Endothelial cell of umbilical vein (primary cell): ENCODE measurements at regions not wholly inside any gene's neighbourhood (a gene's known extent, or its start where the extent isn't known, plus 50 kb on each side); places are given as distances from the start of the nearest gene placed in this dataset.

Experiments used
- BruUV-seq: library from RNA; stranded (reverse); fragments of 400-500 nt; replicated peaks from 2 replicates; lab custom pipeline; 2021; lab: Mats Ljungman, UMichigan
- CTCF ChIA-PET: fragments of 300-600, 350-600 bp; sonication (Branson Sonifier 250); formaldehyde crosslinking; loops from one replicate; lab custom pipeline; 2021; ENCODE audit warnings: antibody characterized with exemption, inconsistent platforms; lab: Charles Lee
- POLR2A ChIA-PET: fragments of 300-600, 350-600 bp; sonication (Branson Sonifier 250); formaldehyde crosslinking; loops from one replicate; lab custom pipeline; 2021; ENCODE audit warnings: antibody characterized with exemption, inconsistent platforms; lab: Charles Lee
- DNase-seq: peaks from one replicate; pipeline ENCODE4 v3.0.0-alpha.2; 2011; ENCODE audit warnings: low read depth, low spot score
- FAIRE-seq: peaks from 2 replicates; lab custom pipeline; 2011; peaks lifted over from hg19 to GRCh38; lab: Jason Lieb, UNC
- H2AFZ ChIP-seq: 2 replicates; pipeline ENCODE4 v1.6.0; 2012; ENCODE audit warnings: low read depth, low read length, control low read depth, inconsistent platforms
- H3K27ac ChIP-seq: 2 replicates; pipeline ENCODE4 v1.5.1; 2011; ENCODE audit warnings: low read depth, mild to moderate bottlenecking, control low read depth, low read length, moderate library complexity; ENCODE audit not compliant: insufficient read depth
- H3K27me3 ChIP-seq, 2 experiments: 2 replicates each; pipeline versions ENCODE4 v1.6.0 to v1.6.1; 2011; ENCODE audit warnings: low read length in 2 of 2, mixed read lengths in 1 of 2; ENCODE audit not compliant: control insufficient read depth in 2 of 2, insufficient read depth in 2 of 2
- H3K36me3 ChIP-seq, 2 experiments: 2 replicates in 1 of 2; 3 replicates in 1 of 2; pipeline ENCODE4 v1.5.1; 2011; ENCODE audit warnings: low read length in 2 of 2, mild to moderate bottlenecking in 1 of 2, moderate library complexity in 1 of 2; ENCODE audit not compliant: control insufficient read depth in 2 of 2, insufficient read depth in 2 of 2; ENCODE audit errors: extremely low read depth in 1 of 2
- H3K4me1 ChIP-seq: 3 replicates; pipeline ENCODE4 v1.5.1; 2011; ENCODE audit warnings: mild to moderate bottlenecking, low read length; ENCODE audit not compliant: control insufficient read depth, insufficient read depth; ENCODE audit errors: extremely low read depth
- H3K4me2 ChIP-seq: 2 replicates; pipeline ENCODE4 v1.6.1; 2011; ENCODE audit warnings: low read length, control low read depth, mixed read lengths; ENCODE audit not compliant: insufficient read depth
- H3K4me3 ChIP-seq, 3 experiments: fragments of 200-600 bp in 1 of 3; sonication (generic), shearing (Covaris generic) in 1 of 3; replicated peaks in 1 of 3; 2 replicates each; pipeline ENCODE4 v1.5.1; 2011 to 2016; ENCODE audit warnings: control low read depth in 3 of 3, low read length in 3 of 3, mild to moderate bottlenecking in 2 of 3, inconsistent platforms in 1 of 3, low read depth in 1 of 3, moderate library complexity in 1 of 3; ENCODE audit not compliant: insufficient read depth in 1 of 3
- H3K79me2 ChIP-seq: 2 replicates; pipeline ENCODE4 v1.6.0; 2012; ENCODE audit warnings: low read length, inconsistent platforms; ENCODE audit not compliant: control insufficient read depth, insufficient read depth
- H3K9ac ChIP-seq: replicated peaks from 2 replicates; pipeline ENCODE3; 2011; ENCODE audit warnings: low read length, control low read depth; ENCODE audit not compliant: insufficient read depth; ENCODE audit errors: extremely low read depth
- H3K9me1 ChIP-seq: replicated peaks from 3 replicates; pipeline ENCODE4 v1.6.0; 2011; ENCODE audit warnings: mild to moderate bottlenecking, low read length; ENCODE audit not compliant: control insufficient read depth, insufficient read depth; ENCODE audit errors: extremely low read depth
- H3K9me3 ChIP-seq: replicated peaks from 2 replicates; pipeline ENCODE4 v1.5.1; 2012; ENCODE audit warnings: low read length, inconsistent platforms; ENCODE audit not compliant: control insufficient read depth, insufficient read depth
- H4K20me1 ChIP-seq: replicated peaks from 2 replicates; pipeline ENCODE3; 2011; ENCODE audit warnings: mild to moderate bottlenecking, low read length; ENCODE audit not compliant: control insufficient read depth, insufficient read depth; ENCODE audit errors: extremely low read depth
- CTCF ChIP-seq, 2 donors: IDR thresholded peaks; 1 replicate in 1 of 2; 2 replicates in 1 of 2; pipeline ENCODE4 v1.5.1; 2011; ENCODE audit warnings: low read length in 2 of 2, mild to moderate bottlenecking in 2 of 2, moderate library complexity in 2 of 2, control low read depth in 1 of 2, inconsistent platforms in 1 of 2, low read depth in 1 of 2; ENCODE audit not compliant: insufficient read depth in 1 of 2; ENCODE audit errors: extremely low read depth in 1 of 2
- EZH2 ChIP-seq: IDR thresholded peaks from 2 replicates; pipeline ENCODE4 v1.6.1; 2012; ENCODE audit warnings: borderline replicate concordance, low read depth, mild to moderate bottlenecking, moderate library complexity, low read length, inconsistent platforms; ENCODE audit not compliant: severe bottlenecking
- FOS ChIP-seq: IDR thresholded peaks from 2 replicates; pipeline ENCODE4 v1.6.1; 2011; ENCODE audit warnings: mild to moderate bottlenecking, low read length, moderate library complexity, borderline replicate concordance; ENCODE audit not compliant: insufficient read depth
- GATA2 ChIP-seq: IDR thresholded peaks from 2 replicates; pipeline ENCODE4 v1.7.0; 2011; ENCODE audit warnings: low read depth, mild to moderate bottlenecking, moderate library complexity, mixed read lengths, low read length; ENCODE audit not compliant: insufficient read length, insufficient read depth
- JUN ChIP-seq: IDR thresholded peaks from 2 replicates; pipeline ENCODE4 v1.6.1; 2011; ENCODE audit warnings: borderline replicate concordance, low read depth; ENCODE audit not compliant: insufficient read length, insufficient read depth
- MAX ChIP-seq: IDR thresholded peaks from 2 replicates; pipeline ENCODE4 v1.6.1; 2011; ENCODE audit not compliant: insufficient read depth, insufficient read length
- MYC ChIP-seq: IDR thresholded peaks from one replicate; pipeline ENCODE4 v1.6.1; 2011; ENCODE audit warnings: mild to moderate bottlenecking, low read depth, low read length
- POLR2A ChIP-seq: IDR thresholded peaks from 2 replicates; pipeline ENCODE4 v1.6.1; 2012; ENCODE audit warnings: low read depth, mild to moderate bottlenecking, control low read depth, low read length
- POLR2AphosphoS5 ChIP-seq: IDR thresholded peaks from 2 replicates; pipeline ENCODE4 v1.6.1; 2012; ENCODE audit warnings: low read depth, mild to moderate bottlenecking, control low read depth, low read length, moderate library complexity; ENCODE audit not compliant: insufficient read depth
- dilution Hi-C: fragments of 300-500 bp; cut with MboI; formaldehyde crosslinking; loops from one replicate; pipeline ENCODE4 v1.15.0; 2019; ENCODE audit warnings: low sequenced_read_pairs; ENCODE audit not compliant: extremely low pct_ligation_motif_present
- intact Hi-C: fragments of 100-400 bp; cut with micrococcal nuclease; formaldehyde crosslinking; loops from one replicate; pipeline ENCODE4 v1.10.0; 2022

- Histone ChIP-seq H3K4me2 (no peak overlapping the region), H3K9me3 (no peaks in the 10 kb centered on the region), H3K79me2 (no peaks in the 10 kb centered on the region), H3K4me1 (no peaks in the 10 kb centered on the region), H3K9me1 (no peaks in the 10 kb centered on the region), H3K36me3 (no peaks in the 10 kb centered on the region), H3K4me3 (no peak overlapping the region), H3K9ac (no peak overlapping the region), H3K27ac (no peak overlapping the region), H4K20me1 (no peaks in the 10 kb centered on the region), H3K27me3 (peaks cover 0 to 1% of the 10 kb centered on the region in 2 experiments), H2AFZ (no peak overlapping the region)
- TF ChIP-seq FOS (no peak), GATA2 (no peak), MAX (no peak), JUN (no peak), EZH2 (no peak), MYC (no peak), CTCF (IDR thresholded peaks at IDR 0.05; ENCODE audit: extremely low read depth in 1 of 2, insufficient read depth in 1 of 2, low read depth in 1 of 2, low read length in 2 of 2) (no peak), POLR2AphosphoS5 (no peak), POLR2A (no peak)
- intact Hi-C loops (no loop called here), dilution Hi-C loops (no loop called here)
- ChIA-PET POLR2A (no interaction called here), CTCF (interaction anchor here (3.1 kb wide), 1 partner anchor 9 kb away, joined by 12 read pairs; no protein-coding TSS in a partner anchor)
- DNase-seq (no peak), FAIRE-seq (no peak)
- BruUV-seq, result no TSS peak
Observed at GRCh38 chr1:219669556-219669955, 56.7 kb upstream of the ZC3H11B start.
